Effector CD8-positive, alpha-beta T cell (primary cell): ENCODE measurements at regions not wholly inside any gene's neighbourhood (a gene's known extent, or its start where the extent isn't known, plus 50 kb on each side); places are given as distances from the start of the nearest gene placed in this dataset.

Experiments used
- DNase-seq: peaks from one replicate; lab custom pipeline; 2025; lab: John Stamatoyannopoulos, UW

GRCh38 chr11:95692526-95693260 is 96.9 kb downstream of the FAM76B start:
- DNase-seq, result no peak

GRCh38 chr11:95690100-95690499 is 99.5 kb downstream of the FAM76B start:
- no peak for DNase-seq

- DNase-seq, result no peak
Observed at GRCh38 chr11:95688501-95689222, 100.9 kb downstream of the FAM76B start.

GRCh38 chr11:95688015-95688414 is 101.6 kb downstream of the FAM76B start:
- DNase-seq, result no peak

- no peak for DNase-seq
Observed at GRCh38 chr11:95686265-95686664, 103.3 kb downstream of the FAM76B start.

- DNase-seq, result no peak
Observed at GRCh38 chr11:95684701-95685100, 104.9 kb downstream of the FAM76B start.

GRCh38 chr11:95684170-95684569 is 105.4 kb downstream of the FAM76B start:
- no peak for DNase-seq

- DNase-seq, result no peak
Observed at GRCh38 chr11:95682552-95682951, 107.0 kb downstream of the FAM76B start.

GRCh38 chr11:95680169-95680929 is 109.2 kb downstream of the FAM76B start:
- no peak for DNase-seq

GRCh38 chr11:95678988-95679387 is 110.6 kb downstream of the FAM76B start:
- no peak for DNase-seq

- no peak for DNase-seq
Observed at GRCh38 chr11:95676308-95676707, 113.3 kb downstream of the FAM76B start.

GRCh38 chr11:95675585-95675984 is 114.0 kb downstream of the FAM76B start:
- DNase-seq, result no peak

GRCh38 chr11:95674657-95675358 is 114.8 kb downstream of the FAM76B start:
- DNase-seq, result no peak

GRCh38 chr11:95671768-95672167 is 117.8 kb downstream of the FAM76B start:
- no peak for DNase-seq

- no peak for DNase-seq
Observed at GRCh38 chr11:95668131-95668530, 121.5 kb downstream of the FAM76B start.

GRCh38 chr11:95661162-95661561 is 128.4 kb downstream of the FAM76B start:
- DNase-seq, result no peak

GRCh38 chr11:95660038-95660437 is 129.5 kb downstream of the FAM76B start:
- DNase-seq, result no peak

GRCh38 chr11:95659088-95659487 is 130.5 kb downstream of the FAM76B start:
- DNase-seq, result no peak

GRCh38 chr11:95655536-95655935 is 134.0 kb downstream of the FAM76B start:
- no peak for DNase-seq

- DNase-seq, result no peak
Observed at GRCh38 chr11:95653680-95654079, 135.9 kb downstream of the FAM76B start.

GRCh38 chr11:95653099-95653498 is 136.5 kb downstream of the FAM76B start:
- DNase-seq, result no peak

GRCh38 chr11:95652002-95652472 is 137.5 kb downstream of the FAM76B start:
- DNase-seq, result no peak
